ENCODE measurements at regions not wholly inside any gene's neighbourhood (a gene's known extent, or its start where the extent isn't known, plus 50 kb on each side); places are given as distances from the start of the nearest gene placed in this dataset.
"Not testable (repeated sequence)": the region's sequence is repeated elsewhere in the genome, so short reads cannot be mapped to it uniquely, and the experiment has no call there.

- DNase-seq: no peak
Measured at GRCh38 chr5:89711526-89711925, 698.0 kb downstream of the CETN3 start.

- no peak for DNase-seq
Measured at GRCh38 chr5:89710006-89710405, 699.5 kb downstream of the CETN3 start.

DNA sequence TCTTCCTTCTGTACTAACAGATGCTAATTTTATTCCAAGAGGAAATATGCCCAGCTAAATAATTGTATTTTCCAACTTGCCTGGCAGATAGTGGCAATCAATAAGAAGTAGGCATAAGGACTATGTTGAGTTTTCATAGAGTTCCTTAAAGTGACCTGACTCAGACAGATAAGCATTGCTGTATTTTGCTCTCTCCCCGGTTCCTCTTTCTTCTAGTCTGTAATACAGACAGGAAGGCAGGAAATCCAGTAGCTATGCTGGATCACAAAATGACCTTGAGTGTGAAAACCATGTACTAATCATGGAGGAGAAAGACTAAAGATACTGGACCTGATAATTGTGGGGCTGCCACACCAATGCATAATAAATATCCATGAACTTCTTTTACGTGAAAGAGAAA lies 701.7 kb downstream of the CETN3 start:
- no peak for DNase-seq

GRCh38 chr5:89706731-89707130 lies 702.8 kb downstream of the CETN3 start:
- no peak for DNase-seq

DNA sequence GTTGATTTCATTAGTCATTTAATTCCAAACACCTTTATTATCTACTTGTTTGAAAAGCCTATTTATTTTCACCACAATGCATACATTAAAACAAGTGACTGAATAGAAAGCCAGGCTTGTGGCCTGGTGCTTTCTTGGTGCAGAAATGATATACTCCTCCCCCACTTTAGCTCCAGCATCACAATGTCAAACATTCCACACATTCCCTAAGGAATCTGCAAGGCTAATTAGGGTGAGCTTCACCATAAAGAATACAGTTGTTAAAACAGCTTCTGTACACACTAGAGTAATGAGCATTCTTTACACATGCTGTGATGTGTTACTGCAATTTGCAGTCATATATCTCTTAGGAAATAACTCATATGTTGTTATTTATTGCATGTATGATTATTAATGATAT lies 705.7 kb downstream of the CETN3 start:
- no peak for DNase-seq

DNA sequence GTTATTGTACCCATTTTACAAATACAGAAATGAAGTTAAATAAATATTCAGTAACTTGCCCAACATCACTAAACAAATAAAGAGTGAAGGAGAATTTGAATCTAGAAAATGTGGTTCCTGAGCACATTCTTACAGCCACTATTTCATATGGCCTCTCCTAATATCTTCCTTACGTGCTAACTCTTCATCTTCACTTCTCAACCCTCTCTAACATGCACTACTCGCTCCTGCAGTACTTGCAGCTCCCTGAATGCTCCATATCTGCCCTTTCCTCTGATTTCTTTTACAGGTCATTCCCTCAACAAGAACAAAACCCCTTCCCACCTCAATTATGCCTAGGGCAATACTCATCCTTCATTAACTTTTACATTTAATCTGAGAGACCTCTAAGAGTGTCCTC lies 711.5 kb downstream of the CETN3 start:
- no peak for DNase-seq

DNA sequence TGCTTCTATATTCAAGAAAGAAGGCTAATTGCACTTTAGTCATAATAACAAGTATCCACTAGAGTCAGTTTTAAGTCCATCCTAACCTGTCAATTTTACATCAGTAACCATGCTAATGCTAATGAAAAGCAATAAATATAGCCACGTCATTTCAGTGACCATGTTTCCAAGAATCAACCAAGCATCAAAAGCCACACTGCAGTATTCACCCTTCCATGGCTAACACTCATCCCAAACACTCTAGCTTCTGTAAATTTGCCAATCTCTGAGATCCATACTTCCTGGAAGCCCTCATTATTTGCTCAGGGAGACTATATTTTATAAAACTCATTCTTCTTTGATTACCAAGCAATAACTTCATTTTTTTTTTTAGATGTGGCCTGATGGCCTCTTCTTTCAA lies 712.0 kb downstream of the CETN3 start:
- DNase-seq: no peak

GRCh38 chr5:89695371-89695770 lies 714.2 kb downstream of the CETN3 start:
- DNase-seq: no peak

DNA sequence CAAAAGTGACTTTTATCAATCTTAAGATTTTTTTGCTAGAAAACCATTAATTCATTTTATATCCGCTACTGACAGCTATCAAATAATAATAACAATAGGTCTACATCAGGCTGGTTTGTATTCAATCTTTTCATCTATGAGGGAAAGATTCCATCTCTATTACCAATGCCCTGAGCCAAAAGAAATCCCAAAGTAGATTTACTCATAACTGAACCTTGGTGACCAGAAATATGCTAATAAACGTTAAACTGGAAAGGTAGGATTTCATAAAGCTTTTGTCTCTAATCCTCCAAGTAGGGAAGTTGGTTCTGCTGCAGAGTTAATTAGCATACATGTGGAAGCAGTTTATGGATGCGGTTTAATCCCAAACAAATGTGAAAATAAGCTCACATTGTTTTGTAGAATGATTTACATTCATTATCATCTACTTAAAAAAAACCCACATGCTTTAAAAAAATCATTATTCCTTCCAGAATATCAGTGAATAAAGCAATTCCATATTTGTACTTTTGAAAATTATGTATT lies 715.5 kb downstream of the CETN3 start:
- DNase-seq: no peak

GRCh38 chr5:89690331-89690730 lies 719.2 kb downstream of the CETN3 start:
- DNase-seq: no peak

DNA sequence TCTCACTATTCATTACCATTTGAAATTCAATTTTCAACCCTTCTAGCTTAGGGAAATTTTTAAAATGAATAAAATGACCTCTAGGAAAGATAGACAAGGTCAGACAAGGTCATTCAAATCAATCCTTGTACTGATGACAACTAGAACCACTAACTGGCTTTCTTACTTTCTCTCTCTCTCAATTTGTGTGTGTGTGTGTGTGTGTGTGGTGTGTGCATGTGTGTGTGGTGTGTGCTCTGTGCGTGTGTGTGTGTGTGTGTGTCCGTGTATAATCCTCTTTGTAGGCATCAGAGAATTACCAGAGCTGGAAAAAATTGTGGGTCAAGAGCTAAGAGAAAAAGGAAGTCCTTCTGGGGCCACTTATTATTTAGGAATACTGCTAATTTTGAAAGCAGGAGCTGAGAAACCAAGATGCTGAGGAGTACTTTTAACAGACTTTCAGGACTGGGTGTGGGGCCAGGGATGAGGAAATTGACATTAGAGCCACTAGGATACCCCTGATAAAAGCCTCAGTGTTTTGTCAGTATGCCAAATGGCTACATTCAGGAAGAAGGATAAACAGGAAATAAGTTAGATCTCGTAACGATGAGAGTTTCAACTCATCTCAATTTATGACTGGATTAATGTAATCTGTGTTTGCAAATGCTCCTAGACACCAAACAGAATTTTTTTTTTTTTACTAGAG lies 723.3 kb downstream of the CETN3 start:
- DNase-seq: no peak

- DNase-seq: no peak
Measured at GRCh38 chr5:89676634-89677033, 732.9 kb downstream of the CETN3 start.

- no peak for DNase-seq
Measured at GRCh38 chr5:89673019-89673418, 736.5 kb downstream of the CETN3 start.

- no peak for DNase-seq
Measured at GRCh38 chr5:89668821-89669220, 740.7 kb downstream of the CETN3 start.

DNA sequence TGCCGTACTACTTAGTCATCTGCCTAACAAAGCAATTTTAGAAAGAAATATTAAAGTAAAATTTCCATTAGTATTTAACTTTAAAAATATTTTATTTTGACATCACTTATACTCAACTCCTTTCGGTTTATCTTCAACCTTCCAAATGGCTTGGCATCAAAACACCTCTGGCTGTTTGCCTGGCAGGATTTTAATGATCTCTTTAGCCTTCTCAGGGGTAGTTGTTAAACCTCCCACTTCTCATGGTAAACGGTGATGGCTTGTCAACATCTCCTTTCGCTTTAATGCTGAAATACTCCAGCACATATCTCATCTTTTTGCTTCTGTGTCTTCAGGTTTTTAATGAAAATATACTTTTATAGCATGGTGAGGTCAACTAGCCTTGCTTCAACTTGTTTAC lies 747.1 kb downstream of the CETN3 start:
- DNase-seq: no peak

GRCh38 chr5:89638871-89639270 lies 755.9 kb upstream of the MEF2C start:
- no peak for DNase-seq

- DNase-seq: not testable (repeated sequence)
Measured at GRCh38 chr5:89634176-89634575, 751.2 kb upstream of the MEF2C start.

- DNase-seq: not testable (repeated sequence)
Measured at GRCh38 chr5:89630064-89630463, 747.1 kb upstream of the MEF2C start.

GRCh38 chr5:89628876-89629635 lies 746.1 kb upstream of the MEF2C start:
- no peak for DNase-seq

DNA sequence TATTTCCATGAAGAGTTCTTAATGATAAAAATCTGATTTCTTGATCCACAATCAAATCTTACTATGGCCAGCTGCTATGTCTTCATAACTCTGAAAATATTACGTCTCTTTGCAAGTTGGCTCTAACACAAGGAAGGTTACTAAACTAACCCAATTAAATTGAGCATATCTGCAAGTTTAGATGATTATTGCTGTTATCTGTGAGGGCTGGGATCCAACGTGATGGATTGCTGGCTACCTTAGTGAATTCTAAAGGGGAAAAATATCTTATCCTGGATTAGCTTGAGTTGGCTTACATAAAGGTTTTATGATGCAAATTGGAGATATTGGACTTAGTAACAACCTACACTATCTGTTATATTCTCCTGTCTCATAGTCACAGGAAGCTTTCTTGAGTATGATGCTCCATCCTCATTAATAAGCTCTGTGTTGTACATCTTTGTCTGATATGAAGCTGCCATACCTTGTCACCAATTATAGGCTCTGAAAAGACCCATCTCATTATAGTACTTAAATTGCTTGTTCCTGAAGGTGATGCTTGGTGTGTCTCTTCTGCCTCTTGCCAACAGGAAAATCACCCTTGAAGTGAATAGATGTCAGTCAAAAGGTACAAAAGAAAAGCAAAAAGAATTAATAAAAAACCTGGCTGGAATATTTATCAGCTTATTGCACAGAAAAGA lies 733.0 kb upstream of the MEF2C start:
- DNase-seq: no peak

DNA sequence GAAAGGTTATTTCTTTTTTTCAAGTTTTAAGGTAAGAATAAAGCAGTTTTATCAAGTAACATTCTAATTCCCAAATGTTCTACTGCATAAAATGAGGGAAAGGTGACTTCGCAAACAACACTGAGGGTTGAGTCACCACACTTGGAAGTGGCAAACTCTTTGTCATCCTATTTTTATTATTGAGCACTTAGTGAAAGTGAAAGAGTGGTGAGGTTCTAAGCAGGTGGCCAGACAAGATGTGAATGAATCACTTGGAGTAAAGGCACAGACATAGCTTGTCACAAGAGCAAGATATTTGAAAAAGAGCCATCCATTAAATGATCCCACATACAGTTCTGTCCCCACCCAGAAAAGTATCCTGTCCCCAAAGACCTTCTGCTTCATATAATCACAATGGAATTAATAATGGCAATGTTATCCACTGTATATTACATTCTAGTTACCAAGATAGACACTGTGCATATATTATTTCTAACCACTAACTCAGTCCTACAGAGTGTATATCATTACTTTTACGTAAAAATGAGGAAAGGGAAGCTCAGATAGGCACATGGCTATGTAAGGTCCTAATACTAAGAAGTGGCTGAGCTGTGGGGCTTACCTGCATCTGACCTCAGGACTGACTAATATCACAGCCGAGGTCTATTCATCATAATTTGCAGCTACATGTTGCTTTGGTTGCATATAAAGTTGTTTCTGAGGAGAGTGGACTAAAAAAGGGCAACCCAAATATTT lies 730.4 kb upstream of the MEF2C start:
- DNase-seq: no peak

DNA sequence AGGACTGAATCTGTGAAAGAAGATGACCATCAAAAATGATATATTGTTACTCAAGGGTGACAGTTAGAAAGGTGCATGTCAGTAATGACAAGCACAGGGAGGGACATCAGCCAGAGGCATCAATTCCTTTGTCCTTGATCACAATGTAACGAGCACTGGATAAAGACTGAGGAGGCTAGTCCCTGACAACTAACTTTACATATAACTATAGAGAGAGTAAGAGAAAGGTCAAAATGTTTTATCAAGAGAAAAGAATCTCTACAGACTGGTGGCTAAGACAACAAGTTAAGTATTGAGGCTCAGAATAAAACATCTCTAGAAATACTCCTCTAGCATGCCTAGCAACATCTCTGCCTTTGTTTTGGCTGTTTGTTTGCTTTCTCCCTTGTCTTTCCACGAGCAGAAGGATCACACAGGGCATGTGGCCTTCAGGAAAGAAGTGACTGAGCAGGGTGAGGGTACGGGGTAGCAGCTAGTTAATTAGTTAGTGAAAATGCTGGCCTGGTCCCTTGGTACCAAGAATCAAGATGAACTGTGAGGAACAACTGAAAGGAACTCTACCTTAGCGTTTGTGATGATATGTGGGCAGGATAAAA lies 724.1 kb upstream of the MEF2C start:
- no peak for DNase-seq

DNA sequence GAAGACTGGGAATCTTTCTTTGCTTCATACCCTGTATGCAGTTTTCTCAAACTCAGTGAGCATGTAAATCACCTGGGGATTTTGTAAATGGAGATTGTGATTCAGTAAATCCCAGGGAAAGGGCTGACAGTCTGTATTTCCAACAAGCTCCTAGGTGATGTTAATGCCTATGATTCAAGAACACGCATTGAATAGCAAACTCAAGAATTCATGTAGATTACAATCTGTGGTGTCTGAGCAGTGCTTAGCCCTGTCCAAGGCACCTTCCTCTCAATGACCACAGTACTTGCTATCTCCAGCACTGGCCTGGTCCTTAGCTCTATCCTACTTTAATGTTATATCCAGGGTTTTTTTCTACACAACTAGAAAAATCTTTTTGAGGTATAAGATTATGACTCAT lies 721.4 kb upstream of the MEF2C start:
- DNase-seq: no peak

Measured in stimulated activated CD4-positive, alpha-beta T cell treated with anti-CD3 and anti-CD28 coated beads, Interleukin-15, amount 100 ng/mL, for 24 hours (primary cell).